H1 (cell line): ENCODE measurements at regions not wholly inside any gene's neighbourhood (a gene's known extent, or its start where the extent isn't known, plus 50 kb on each side); places are given as distances from the start of the nearest gene placed in this dataset.

Experiments
- CTCF ChIP-seq, 3 experiments: IDR thresholded peaks; 1 replicate in 2 of 3; 2 replicates in 1 of 3; pipeline versions ENCODE4 v1.5.1 to v1.6.1; 2011; ENCODE audit warnings: low read length in 3 of 3, mild to moderate bottlenecking in 3 of 3, inconsistent platforms in 2 of 3, low read depth in 1 of 3, moderate library complexity in 1 of 3; ENCODE audit not compliant: insufficient read depth in 1 of 3; ENCODE audit errors: control extremely low read depth in 1 of 3
- MAX ChIP-seq: IDR thresholded peaks from 2 replicates; pipeline ENCODE4 v1.6.1; 2012; ENCODE audit warnings: inconsistent platforms
- POLR2A ChIP-seq, 2 experiments: IDR thresholded peaks; 1 replicate in 1 of 2; 2 replicates in 1 of 2; pipeline ENCODE4 v1.6.1; 2011; ENCODE audit warnings: low read depth in 2 of 2, low read length in 2 of 2, mild to moderate bottlenecking in 2 of 2; ENCODE audit errors: control extremely low read depth in 1 of 2

- no peak for TF ChIP-seq CTCF (IDR thresholded peaks at IDR 0.05; ENCODE audit: control extremely low read depth in 1 of 3, insufficient read depth in 1 of 3, low read depth in 1 of 3, low read length in 3 of 3)
- no peak for TF ChIP-seq POLR2A (IDR thresholded peaks at IDR 0.05; ENCODE audit: control extremely low read depth in 1 of 2, low read depth in 2 of 2, low read length in 2 of 2)
- no peak for TF ChIP-seq MAX
Observed at GRCh38 chr16:54696522-54696921, 234.1 kb upstream of the IRX5 start.
